Neural progenitor cell (in vitro differentiated cells): ENCODE measurements at regions not wholly inside any gene's neighbourhood (a gene's known extent, or its start where the extent isn't known, plus 50 kb on each side); places are given as distances from the start of the nearest gene placed in this dataset.

Experiments used
- EZH2 ChIP-seq: fragments of 200-600 bp; sonication (generic); IDR thresholded peaks from 2 replicates; pipeline ENCODE4 v1.6.1; 2017; ENCODE audit warnings: antibody characterized with exemption, mild to moderate bottlenecking, moderate library complexity
- EZH2phosphoT487 ChIP-seq: fragments of 200-600 bp; sonication (generic); IDR thresholded peaks from 2 replicates; pipeline ENCODE4 v1.6.1; 2017; ENCODE audit warnings: antibody characterized with exemption
- TF ChIP-seq, protein P1 (sequence below): fragments of 200-600 bp; sonication (generic); IDR thresholded peaks from 2 replicates; pipeline ENCODE4 v1.5.1; 2017; ENCODE audit warnings: antibody characterized with exemption, mild to moderate bottlenecking

DNA sequence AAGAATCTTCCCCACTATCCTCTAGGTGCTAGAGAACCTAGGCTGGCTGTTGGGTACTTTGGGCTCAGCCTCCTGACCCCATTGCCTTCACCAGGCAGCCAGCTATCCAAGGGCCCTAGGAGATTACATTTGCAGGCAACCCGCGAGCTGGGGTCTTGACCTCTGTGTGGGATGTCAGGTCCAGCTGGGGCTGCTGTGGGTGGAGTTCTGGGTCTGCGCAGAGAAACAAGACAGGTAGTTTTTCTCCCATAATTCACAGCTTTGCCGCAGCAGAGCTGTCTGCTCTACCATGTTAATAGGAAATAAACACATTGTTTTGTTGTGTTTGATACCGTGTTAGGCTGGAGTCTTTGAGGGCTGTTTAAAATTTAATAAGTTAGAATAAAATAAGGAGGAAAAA is 142.8 kb upstream of the PLET1 start:
- TF ChIP-seq, protein P1, sequence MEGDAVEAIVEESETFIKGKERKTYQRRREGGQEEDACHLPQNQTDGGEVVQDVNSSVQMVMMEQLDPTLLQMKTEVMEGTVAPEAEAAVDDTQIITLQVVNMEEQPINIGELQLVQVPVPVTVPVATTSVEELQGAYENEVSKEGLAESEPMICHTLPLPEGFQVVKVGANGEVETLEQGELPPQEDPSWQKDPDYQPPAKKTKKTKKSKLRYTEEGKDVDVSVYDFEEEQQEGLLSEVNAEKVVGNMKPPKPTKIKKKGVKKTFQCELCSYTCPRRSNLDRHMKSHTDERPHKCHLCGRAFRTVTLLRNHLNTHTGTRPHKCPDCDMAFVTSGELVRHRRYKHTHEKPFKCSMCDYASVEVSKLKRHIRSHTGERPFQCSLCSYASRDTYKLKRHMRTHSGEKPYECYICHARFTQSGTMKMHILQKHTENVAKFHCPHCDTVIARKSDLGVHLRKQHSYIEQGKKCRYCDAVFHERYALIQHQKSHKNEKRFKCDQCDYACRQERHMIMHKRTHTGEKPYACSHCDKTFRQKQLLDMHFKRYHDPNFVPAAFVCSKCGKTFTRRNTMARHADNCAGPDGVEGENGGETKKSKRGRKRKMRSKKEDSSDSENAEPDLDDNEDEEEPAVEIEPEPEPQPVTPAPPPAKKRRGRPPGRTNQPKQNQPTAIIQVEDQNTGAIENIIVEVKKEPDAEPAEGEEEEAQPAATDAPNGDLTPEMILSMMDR = no peak
- TF ChIP-seq EZH2phosphoT487 (no peak), EZH2 (no peak)
